WTC11 (cell line): ENCODE measurements at regions not wholly inside any gene's neighbourhood (a gene's known extent, or its start where the extent isn't known, plus 50 kb on each side); places are given as distances from the start of the nearest gene placed in this dataset.

Experiments
- ARID4B ChIP-seq: sonication (generic); formaldehyde crosslinking; IDR thresholded peaks from 2 replicates; pipeline ENCODE4 v1.8.0; 2023; ENCODE audit warnings: missing genetic modification reagents, mild to moderate bottlenecking, borderline replicate concordance
- CREB1 ChIP-seq: sonication (generic); formaldehyde crosslinking; IDR thresholded peaks from 2 replicates; pipeline ENCODE4 v1.8.0; 2023; ENCODE audit warnings: mild to moderate bottlenecking, missing genetic modification reagents
- CTCF ChIP-seq: fragments of 200-600 bp; IDR thresholded peaks from 2 replicates; pipeline ENCODE4 v1.8.0; 2022; ENCODE audit warnings: antibody characterized with exemption
- FOXP1 ChIP-seq: sonication (generic); formaldehyde crosslinking; IDR thresholded peaks from 2 replicates; pipeline ENCODE4 v1.8.0; 2022; ENCODE audit warnings: missing genetic modification reagents, mild to moderate bottlenecking, moderate library complexity, borderline replicate concordance
- SP1 ChIP-seq: sonication (generic); formaldehyde crosslinking; conservative IDR thresholded peaks from 2 replicates; pipeline ENCODE4 v1.8.1; 2022; ENCODE audit warnings: missing genetic modification reagents
- USF2 ChIP-seq: sonication (generic); formaldehyde crosslinking; IDR thresholded peaks from 2 replicates; pipeline ENCODE4 v1.8.1; 2023; ENCODE audit warnings: mild to moderate bottlenecking, missing genetic modification reagents, moderate library complexity

- TF ChIP-seq CTCF (no peak), FOXP1 (CRISPR knock-in tag) (no peak), ARID4B (CRISPR knock-in tag) (no peak), USF2 (no peak), CREB1 (no peak), SP1 (CRISPR knock-in tag) (no peak)
Measured at GRCh38 chr1:80072563-80072962, 1066.0 kb upstream of the ADGRL4 start.
